ENCODE measurements at regions not wholly inside any gene's neighbourhood (a gene's known extent, or its start where the extent isn't known, plus 50 kb on each side); places are given as distances from the start of the nearest gene placed in this dataset.
A peak's percentile ranks its signal among the peaks of the same experiment; 100 is the strongest.

- H3K9me3 Mint-ChIP-seq, result peaks cover 0 to 4% (median 1%) of the 10 kb centered on the region in 7 donors
- H3K4me1 Mint-ChIP-seq, result no peaks in the 10 kb centered on the region
- Histone ChIP-seq H3K36me3 (ENCODE audit: control insufficient read depth, insufficient read depth, low read length) (no peaks in the 10 kb centered on the region), H3K27me3 (ENCODE audit: control insufficient read depth, insufficient read depth, low read length) (no peaks in the 10 kb centered on the region), H3K4me3 (ENCODE audit: low read depth, low read length) (no peak overlapping the region), H3K27ac (ENCODE audit: insufficient read depth, low read length, poor library complexity, severe bottlenecking) (no peak overlapping the region), H3K9me3 (ENCODE audit: control insufficient read depth in 2 of 2, low read length in 2 of 2) (no peaks in the 10 kb centered on the region), H3K4me1 (ENCODE audit: control insufficient read depth, insufficient read depth, low read length, poor library complexity, severe bottlenecking) (no peaks in the 10 kb centered on the region)
- peak overlapping the region in 1 of 3 donors; percentile 33 for H3K27ac Mint-ChIP-seq
- no peaks in the 10 kb centered on the region for H3K27me3 Mint-ChIP-seq
- H3K36me3 Mint-ChIP-seq, result no peaks in the 10 kb centered on the region
- DNase-seq, result no peak
- no peak overlapping the region for H3K4me3 Mint-ChIP-seq
- no peak for ATAC-seq (ENCODE audit: low read depth in 2 of 2)
Measured at GRCh38 chr17:52524096-52524637, 365.7 kb upstream of the CA10 start.

- Histone ChIP-seq H3K36me3 (ENCODE audit: control insufficient read depth, insufficient read depth, low read length) (no peaks in the 10 kb centered on the region), H3K4me3 (ENCODE audit: low read depth, low read length) (no peak overlapping the region), H3K9me3 (ENCODE audit: control insufficient read depth in 2 of 2, low read length in 2 of 2) (no peaks in the 10 kb centered on the region), H3K27me3 (ENCODE audit: control insufficient read depth, insufficient read depth, low read length) (no peaks in the 10 kb centered on the region), H3K4me1 (ENCODE audit: control insufficient read depth, insufficient read depth, low read length, poor library complexity, severe bottlenecking) (no peaks in the 10 kb centered on the region), H3K27ac (ENCODE audit: insufficient read depth, low read length, poor library complexity, severe bottlenecking) (no peak overlapping the region)
- H3K4me1 Mint-ChIP-seq, result no peaks in the 10 kb centered on the region
- no peaks in the 10 kb centered on the region for H3K27me3 Mint-ChIP-seq
- H3K9me3 Mint-ChIP-seq, result peaks cover 0 to 6% (median 2%) of the 10 kb centered on the region in 7 donors
- H3K36me3 Mint-ChIP-seq, result no peaks in the 10 kb centered on the region
- DNase-seq (no peak), ATAC-seq (ENCODE audit: low read depth in 2 of 2) (no peak)
- H3K4me3 Mint-ChIP-seq, result no peak overlapping the region
- H3K27ac Mint-ChIP-seq, result no peak overlapping the region
Measured at GRCh38 chr17:52517176-52517575, 358.7 kb upstream of the CA10 start.

GRCh38 chr17:52515927-52516326 is 357.4 kb upstream of the CA10 start:
- Histone ChIP-seq H3K4me3 (ENCODE audit: low read depth, low read length) (no peak overlapping the region), H3K36me3 (ENCODE audit: control insufficient read depth, insufficient read depth, low read length) (no peaks in the 10 kb centered on the region), H3K27me3 (ENCODE audit: control insufficient read depth, insufficient read depth, low read length) (no peaks in the 10 kb centered on the region), H3K4me1 (ENCODE audit: control insufficient read depth, insufficient read depth, low read length, poor library complexity, severe bottlenecking) (no peaks in the 10 kb centered on the region), H3K27ac (ENCODE audit: insufficient read depth, low read length, poor library complexity, severe bottlenecking) (no peak overlapping the region), H3K9me3 (ENCODE audit: control insufficient read depth in 2 of 2, low read length in 2 of 2) (no peaks in the 10 kb centered on the region)
- H3K27me3 Mint-ChIP-seq, result no peaks in the 10 kb centered on the region
- peaks cover 0 to 5% (median 2%) of the 10 kb centered on the region in 7 donors for H3K9me3 Mint-ChIP-seq
- H3K36me3 Mint-ChIP-seq, result no peaks in the 10 kb centered on the region
- no peaks in the 10 kb centered on the region for H3K4me1 Mint-ChIP-seq
- DNase-seq (no peak), ATAC-seq (ENCODE audit: low read depth in 2 of 2) (no peak)
- H3K4me3 Mint-ChIP-seq, result no peak overlapping the region
- no peak overlapping the region for H3K27ac Mint-ChIP-seq

- H3K27ac ChIP-seq (ENCODE audit: insufficient read depth, low read length, poor library complexity, severe bottlenecking), result no peak overlapping the region
- no peak overlapping the region for H3K4me3 Mint-ChIP-seq
- H3K36me3 Mint-ChIP-seq, result no peaks in the 10 kb centered on the region
- no peaks in the 10 kb centered on the region for H3K4me1 ChIP-seq (ENCODE audit: control insufficient read depth, insufficient read depth, low read length, poor library complexity, severe bottlenecking)
- H3K9me3 ChIP-seq (ENCODE audit: control insufficient read depth in 2 of 2, low read length in 2 of 2), result no peaks in the 10 kb centered on the region
- H3K9me3 Mint-ChIP-seq, result peaks cover 3 to 15% (median 6%) of the 10 kb centered on the region in 7 donors
- H3K4me1 Mint-ChIP-seq, result no peaks in the 10 kb centered on the region
- DNase-seq (no peak), ATAC-seq (ENCODE audit: low read depth in 2 of 2) (no peak)
- H3K27me3 Mint-ChIP-seq, result no peaks in the 10 kb centered on the region
- no peak overlapping the region for H3K27ac Mint-ChIP-seq
- H3K27me3 ChIP-seq (ENCODE audit: control insufficient read depth, insufficient read depth, low read length), result no peaks in the 10 kb centered on the region
- no peak overlapping the region for H3K4me3 ChIP-seq (ENCODE audit: low read depth, low read length)
- H3K36me3 ChIP-seq (ENCODE audit: control insufficient read depth, insufficient read depth, low read length), result no peaks in the 10 kb centered on the region
Measured at GRCh38 chr17:52505601-52506000, 347.1 kb upstream of the CA10 start.

- Histone ChIP-seq H3K4me3 (ENCODE audit: low read depth, low read length) (no peak overlapping the region), H3K27ac (ENCODE audit: insufficient read depth, low read length, poor library complexity, severe bottlenecking) (no peak overlapping the region), H3K9me3 (ENCODE audit: control insufficient read depth in 2 of 2, low read length in 2 of 2) (no peaks in the 10 kb centered on the region), H3K36me3 (ENCODE audit: control insufficient read depth, insufficient read depth, low read length) (no peaks in the 10 kb centered on the region), H3K27me3 (ENCODE audit: control insufficient read depth, insufficient read depth, low read length) (no peaks in the 10 kb centered on the region), H3K4me1 (ENCODE audit: control insufficient read depth, insufficient read depth, low read length, poor library complexity, severe bottlenecking) (no peaks in the 10 kb centered on the region)
- Mint-ChIP-seq H3K27me3 (no peaks in the 10 kb centered on the region), H3K9me3 (peaks cover 0 to 15% (median 4%) of the 10 kb centered on the region in 7 donors), H3K4me3 (no peak overlapping the region), H3K4me1 (no peaks in the 10 kb centered on the region), H3K27ac (no peak overlapping the region), H3K36me3 (no peaks in the 10 kb centered on the region)
- DNase-seq (no peak), ATAC-seq (ENCODE audit: low read depth in 2 of 2) (no peak)
Measured at GRCh38 chr17:52504081-52504480, 345.6 kb upstream of the CA10 start.

- Histone ChIP-seq H3K9me3 (ENCODE audit: control insufficient read depth in 2 of 2, low read length in 2 of 2) (no peaks in the 10 kb centered on the region), H3K27ac (ENCODE audit: insufficient read depth, low read length, poor library complexity, severe bottlenecking) (no peak overlapping the region), H3K4me1 (ENCODE audit: control insufficient read depth, insufficient read depth, low read length, poor library complexity, severe bottlenecking) (no peaks in the 10 kb centered on the region), H3K36me3 (ENCODE audit: control insufficient read depth, insufficient read depth, low read length) (no peaks in the 10 kb centered on the region), H3K4me3 (ENCODE audit: low read depth, low read length) (no peak overlapping the region), H3K27me3 (ENCODE audit: control insufficient read depth, insufficient read depth, low read length) (no peaks in the 10 kb centered on the region)
- H3K27me3 Mint-ChIP-seq, result no peaks in the 10 kb centered on the region
- ATAC-seq (ENCODE audit: low read depth in 2 of 2), result no peak
- no peak overlapping the region for H3K4me3 Mint-ChIP-seq
- DNase-seq, result no peak
- no peaks in the 10 kb centered on the region for H3K4me1 Mint-ChIP-seq
- H3K27ac Mint-ChIP-seq, result no peak overlapping the region
- peaks cover 0 to 8% (median 2%) of the 10 kb centered on the region in 7 donors for H3K9me3 Mint-ChIP-seq
- no peaks in the 10 kb centered on the region for H3K36me3 Mint-ChIP-seq
Measured at GRCh38 chr17:52495646-52496045, 337.1 kb upstream of the CA10 start.

GRCh38 chr17:52482271-52482670 is 323.8 kb upstream of the CA10 start:
- Histone ChIP-seq H3K4me1 (ENCODE audit: control insufficient read depth, insufficient read depth, low read length, poor library complexity, severe bottlenecking) (no peaks in the 10 kb centered on the region), H3K36me3 (ENCODE audit: control insufficient read depth, insufficient read depth, low read length) (no peaks in the 10 kb centered on the region), H3K9me3 (ENCODE audit: control insufficient read depth in 2 of 2, low read length in 2 of 2) (no peaks in the 10 kb centered on the region), H3K27ac (ENCODE audit: insufficient read depth, low read length, poor library complexity, severe bottlenecking) (no peak overlapping the region), H3K27me3 (ENCODE audit: control insufficient read depth, insufficient read depth, low read length) (no peaks in the 10 kb centered on the region), H3K4me3 (ENCODE audit: low read depth, low read length) (no peak overlapping the region)
- Mint-ChIP-seq H3K4me1 (no peaks in the 10 kb centered on the region), H3K9me3 (peaks cover 3 to 6% (median 5%) of the 10 kb centered on the region in 7 donors), H3K27me3 (no peaks in the 10 kb centered on the region), H3K4me3 (no peak overlapping the region), H3K36me3 (no peaks in the 10 kb centered on the region), H3K27ac (no peak overlapping the region)
- no peak for DNase-seq
- ATAC-seq (ENCODE audit: low read depth in 2 of 2), result no peak

GRCh38 chr17:52477824-52478699 is 319.5 kb upstream of the CA10 start:
- Mint-ChIP-seq H3K27me3 (no peaks in the 10 kb centered on the region), H3K4me1 (no peaks in the 10 kb centered on the region), H3K36me3 (no peaks in the 10 kb centered on the region), H3K9me3 (peaks cover 2 to 8% (median 3%) of the 10 kb centered on the region in 7 donors), H3K4me3 (no peak overlapping the region), H3K27ac (no peak overlapping the region)
- H3K27me3 ChIP-seq (ENCODE audit: control insufficient read depth, insufficient read depth, low read length), result no peaks in the 10 kb centered on the region
- DNase-seq (no peak), ATAC-seq (ENCODE audit: low read depth in 2 of 2) (no peak)
- H3K4me1 ChIP-seq (ENCODE audit: control insufficient read depth, insufficient read depth, low read length, poor library complexity, severe bottlenecking), result no peaks in the 10 kb centered on the region
- H3K9me3 ChIP-seq (ENCODE audit: control insufficient read depth in 2 of 2, low read length in 2 of 2), result no peaks in the 10 kb centered on the region
- no peak overlapping the region for H3K4me3 ChIP-seq (ENCODE audit: low read depth, low read length)
- H3K36me3 ChIP-seq (ENCODE audit: control insufficient read depth, insufficient read depth, low read length), result no peaks in the 10 kb centered on the region
- H3K27ac ChIP-seq (ENCODE audit: insufficient read depth, low read length, poor library complexity, severe bottlenecking), result no peak overlapping the region

All from CD4-positive, CD25-positive, alpha-beta regulatory T cell (primary cell).